Activated T-helper 9 cell treated with anti-CD3 and anti-CD28 coated beads, Interleukin-2, amount 50 U/mL, for 16 hours (primary cell): ENCODE measurements at regions not wholly inside any gene's neighbourhood (a gene's known extent, or its start where the extent isn't known, plus 50 kb on each side); places are given as distances from the start of the nearest gene placed in this dataset.

Experiments
- DNase-seq: peaks from one replicate; pipeline ENCODE4 v3.0.0-alpha.2; 2020; ENCODE audit warnings: low read depth

- no peak for DNase-seq
Measured at GRCh38 chr6:113299531-113299930, 557.6 kb upstream of the MARCKS start.

GRCh38 chr6:113301651-113302050 lies 555.5 kb upstream of the MARCKS start:
- DNase-seq = no peak

GRCh38 chr6:113304116-113304515 lies 553.0 kb upstream of the MARCKS start:
- no peak for DNase-seq

- no peak for DNase-seq
Measured at GRCh38 chr6:113306552-113307145, 550.5 kb upstream of the MARCKS start.

DNA sequence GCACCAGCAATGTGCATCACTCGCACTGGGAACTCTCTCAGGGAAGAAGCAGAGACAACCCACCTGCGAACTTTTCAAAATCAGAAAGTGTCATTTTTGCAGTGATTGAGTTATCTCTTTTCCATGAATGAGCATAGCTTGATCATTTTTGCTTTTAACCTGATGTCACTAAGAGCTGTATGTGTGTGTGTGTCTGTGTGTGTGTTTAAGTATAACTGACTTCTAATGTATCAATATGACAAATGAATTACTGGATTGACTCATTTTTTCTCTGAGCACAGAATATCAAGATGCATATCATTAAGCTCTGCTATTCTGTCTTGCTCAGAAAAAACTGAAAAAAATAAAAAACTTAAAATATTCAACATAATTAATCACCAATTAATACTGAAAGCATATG lies 548.9 kb upstream of the MARCKS start:
- no peak for DNase-seq

DNA sequence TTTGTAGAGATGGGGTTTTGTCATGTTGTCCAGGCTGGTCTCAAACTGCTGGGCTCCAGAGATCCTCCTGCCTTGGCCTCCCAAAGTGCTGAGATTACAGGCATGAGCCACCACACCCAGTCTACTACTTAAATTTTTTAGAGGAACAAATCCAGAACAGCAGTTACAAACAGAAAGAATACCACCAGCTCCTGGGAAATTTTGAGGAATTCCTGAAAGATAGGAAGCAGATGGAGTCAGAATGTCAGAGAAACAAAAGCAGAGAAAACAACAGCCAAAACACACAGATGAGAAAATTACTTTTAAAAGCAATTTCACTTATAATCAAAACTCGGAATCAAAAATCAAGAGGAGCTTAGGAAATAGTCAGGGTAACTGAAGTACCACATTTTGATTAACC lies 543.3 kb upstream of the MARCKS start:
- no peak for DNase-seq

DNA sequence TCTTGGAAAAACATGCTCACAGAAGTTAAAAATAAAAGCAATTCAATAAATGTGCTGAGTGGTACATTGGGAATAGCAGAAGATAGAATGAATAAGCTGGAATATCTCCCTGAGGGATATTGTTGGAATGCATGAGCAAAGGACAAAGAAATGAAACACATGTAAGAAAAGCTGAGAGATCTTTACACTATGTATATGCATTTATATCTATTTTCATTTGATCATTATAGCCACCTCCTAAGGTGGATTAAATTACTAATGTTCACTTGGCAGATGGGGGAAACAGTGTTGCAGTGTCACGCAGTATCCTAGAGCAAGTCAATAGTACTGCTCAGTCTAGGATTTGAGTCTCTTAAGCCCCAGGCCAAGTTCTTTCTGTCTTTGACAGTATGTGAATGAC lies 542.0 kb upstream of the MARCKS start:
- DNase-seq = no peak

DNA sequence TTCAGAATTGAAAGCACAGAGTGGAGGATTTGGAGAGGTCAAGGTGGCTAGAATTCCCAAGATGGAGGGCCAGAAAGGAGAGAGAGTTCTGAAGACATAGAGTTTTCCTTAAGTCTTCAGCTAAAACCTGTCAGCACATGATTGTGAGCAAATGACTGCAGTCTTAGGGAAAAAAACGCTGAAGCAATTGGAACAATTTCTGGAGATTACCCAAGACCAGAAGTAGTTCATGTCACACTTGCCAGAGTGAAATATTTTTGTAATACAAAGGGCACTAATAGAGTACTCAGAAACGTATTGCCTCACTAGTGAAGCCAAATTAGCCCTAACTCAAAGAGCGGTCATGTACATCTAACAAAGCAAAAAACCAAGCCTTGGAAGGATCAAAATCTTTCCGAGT lies 541.3 kb upstream of the MARCKS start:
- no peak for DNase-seq

DNA sequence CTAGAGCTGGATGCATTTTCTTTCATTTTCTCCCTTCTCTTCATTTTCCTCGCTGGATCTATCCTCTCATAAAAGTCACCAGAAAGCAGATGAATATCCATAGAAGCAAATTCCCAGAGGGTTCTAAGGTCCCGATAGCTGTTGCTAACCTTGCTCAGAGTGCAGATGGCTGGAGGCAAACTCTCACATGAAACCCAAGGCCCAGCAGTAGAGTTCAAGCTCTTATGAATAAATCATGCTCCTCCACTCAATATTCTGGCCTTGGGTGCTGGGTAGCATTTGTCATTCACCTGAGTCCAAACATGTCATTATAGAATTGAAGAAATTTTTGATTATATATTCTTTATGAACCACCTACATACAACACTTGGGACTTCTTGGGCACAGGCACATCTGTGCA lies 539.7 kb upstream of the MARCKS start:
- DNase-seq = no peak

- DNase-seq = no peak
Measured at GRCh38 chr6:113317891-113318574, 539.1 kb upstream of the MARCKS start.

DNA sequence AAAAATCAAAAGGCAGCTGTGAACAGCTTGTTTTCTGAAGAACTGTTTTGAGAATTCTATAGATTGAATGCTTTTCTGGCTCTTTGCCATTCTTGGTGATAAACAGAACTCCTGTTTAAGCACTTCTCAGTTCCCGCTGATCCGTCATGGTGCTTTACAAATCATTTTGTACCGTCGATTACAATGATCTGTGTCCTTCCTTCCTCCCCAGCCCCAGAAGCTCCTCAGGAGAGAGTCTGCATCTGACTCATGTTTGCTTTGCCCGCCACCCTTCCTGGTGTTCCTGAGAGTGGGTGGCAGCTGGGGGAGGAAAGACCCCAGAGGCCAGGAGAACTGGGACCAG lies 538.6 kb upstream of the MARCKS start:
- no peak for DNase-seq

GRCh38 chr6:113320653-113321052 lies 536.5 kb upstream of the MARCKS start:
- DNase-seq = no peak

- no peak for DNase-seq
Measured at GRCh38 chr6:113326781-113327180, 530.4 kb upstream of the MARCKS start.

GRCh38 chr6:113328886-113329381 lies 528.2 kb upstream of the MARCKS start:
- no peak for DNase-seq

GRCh38 chr6:113329942-113330635 lies 527.1 kb upstream of the MARCKS start:
- no peak for DNase-seq

DNA sequence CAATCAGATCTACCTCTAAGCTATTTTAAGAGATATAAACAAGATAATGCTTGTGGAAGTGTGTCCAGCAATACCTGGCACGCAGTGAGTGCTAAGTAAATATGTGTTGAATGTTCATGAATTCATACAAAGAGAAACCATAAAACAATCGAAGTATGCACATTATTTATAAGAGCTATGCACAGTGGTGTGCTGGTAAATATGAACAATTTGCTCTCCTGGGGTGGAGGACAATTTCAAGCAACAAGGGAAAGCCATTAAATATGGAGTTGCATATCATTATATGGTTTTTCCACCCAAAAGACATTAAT lies 526.6 kb upstream of the MARCKS start:
- DNase-seq = no peak

GRCh38 chr6:113331021-113331420 lies 526.1 kb upstream of the MARCKS start:
- no peak for DNase-seq

- no peak for DNase-seq
Measured at GRCh38 chr6:113338644-113339043, 518.5 kb upstream of the MARCKS start.

DNA sequence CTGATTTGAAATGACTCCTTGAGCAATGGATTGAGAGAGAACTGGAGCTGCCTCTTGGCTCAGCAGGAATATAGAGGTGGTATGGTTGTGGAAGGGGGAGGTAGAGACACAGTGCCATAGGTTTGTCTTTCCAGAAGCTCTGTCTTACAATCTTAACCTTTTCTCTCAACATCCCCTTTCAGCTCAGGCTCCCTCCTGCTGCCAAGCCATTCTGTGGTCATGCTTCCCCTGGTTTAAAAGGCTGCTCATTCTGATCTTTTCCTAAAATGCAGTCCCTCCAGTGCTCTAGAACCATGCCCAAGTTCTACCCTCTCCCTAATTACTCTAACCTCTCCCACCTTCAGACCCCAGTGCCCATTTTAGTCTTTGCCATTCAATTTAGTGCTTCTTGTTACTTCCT lies 517.9 kb upstream of the MARCKS start:
- DNase-seq = no peak

DNA sequence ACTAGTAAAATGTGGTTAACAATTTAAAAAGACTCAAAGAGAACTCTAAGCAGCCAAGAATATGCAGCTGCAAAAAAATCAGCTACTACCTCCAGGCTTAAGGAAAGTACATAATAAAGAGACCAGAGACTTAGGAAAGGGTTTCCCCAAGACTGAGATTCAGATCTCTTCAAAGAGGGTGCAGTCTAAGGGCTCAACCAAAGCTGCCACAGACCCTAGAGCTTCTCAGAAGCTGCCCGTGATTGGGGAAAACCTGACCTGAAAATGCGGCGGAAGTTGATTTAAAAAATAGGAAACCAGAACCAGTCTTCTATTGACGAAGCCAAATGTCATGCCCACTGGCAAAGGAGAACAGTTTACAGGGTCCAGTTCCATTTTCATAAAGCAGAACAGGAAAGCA lies 516.8 kb upstream of the MARCKS start:
- no peak for DNase-seq

GRCh38 chr6:113343940-113344339 lies 513.2 kb upstream of the MARCKS start:
- DNase-seq = no peak

- no peak for DNase-seq
Measured at GRCh38 chr6:113344969-113345368, 512.2 kb upstream of the MARCKS start.

GRCh38 chr6:113347436-113347835 lies 509.7 kb upstream of the MARCKS start:
- DNase-seq = no peak

DNA sequence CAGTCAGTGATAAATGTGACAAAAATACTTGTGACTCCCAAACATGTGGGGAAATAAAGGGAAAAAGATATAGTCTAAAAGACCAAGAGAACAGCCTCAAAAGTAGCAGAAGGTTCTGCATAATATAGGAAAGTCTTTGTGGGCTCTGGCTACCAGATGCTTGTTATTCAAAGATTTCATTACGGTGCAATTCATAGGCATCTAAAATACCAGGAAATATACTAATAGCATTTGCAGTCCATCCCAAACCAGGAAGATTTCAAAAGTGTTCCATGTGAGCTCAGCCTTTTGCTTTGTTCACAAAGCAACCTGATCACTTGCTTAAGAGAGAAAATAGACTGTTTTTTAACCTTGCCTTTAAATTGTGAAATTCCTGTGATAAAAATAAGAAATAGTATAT lies 506.7 kb upstream of the MARCKS start:
- DNase-seq = no peak
